Keratinocyte (primary cell): ENCODE measurements at regions not wholly inside any gene's neighbourhood (a gene's known extent, or its start where the extent isn't known, plus 50 kb on each side); places are given as distances from the start of the nearest gene placed in this dataset.

Source experiments
- DNase-seq: peaks from one replicate; pipeline ENCODE4 v3.0.0-alpha.2; 2011; ENCODE audit warnings: low read depth, missing footprints, low spot score
- FAIRE-seq: peaks from 2 replicates; lab custom pipeline; 2011; peaks lifted over from hg19 to GRCh38; lab: Jason Lieb, UNC
- H2AFZ ChIP-seq: 2 replicates; pipeline ENCODE4 v1.6.0; 2012; ENCODE audit warnings: low read length, control low read depth, inconsistent platforms; ENCODE audit not compliant: control insufficient read depth
- H3K27ac ChIP-seq: 2 replicates; pipeline ENCODE4 v1.5.1; 2011; ENCODE audit warnings: low read length; ENCODE audit not compliant: control insufficient read depth, insufficient read depth
- H3K27me3 ChIP-seq: 3 replicates; pipeline ENCODE4 v1.6.0; 2011; ENCODE audit warnings: low read length; ENCODE audit not compliant: control insufficient read depth, insufficient read depth; ENCODE audit errors: extremely low read depth
- H3K36me3 ChIP-seq, 2 experiments: 2 replicates in 1 of 2; 3 replicates in 1 of 2; pipeline ENCODE4 v1.5.1; 2011; ENCODE audit warnings: low read length in 2 of 2, mild to moderate bottlenecking in 1 of 2; ENCODE audit not compliant: control insufficient read depth in 2 of 2, insufficient read depth in 2 of 2; ENCODE audit errors: extremely low read depth in 1 of 2
- H3K4me1 ChIP-seq: 3 replicates; pipeline ENCODE4 v1.5.1; 2011; ENCODE audit warnings: low read length; ENCODE audit not compliant: control insufficient read depth, insufficient read depth; ENCODE audit errors: extremely low read depth
- H3K4me2 ChIP-seq: 3 replicates; pipeline ENCODE4 v1.6.0; 2011; ENCODE audit warnings: low read depth, low read length; ENCODE audit not compliant: control insufficient read depth, insufficient read depth; ENCODE audit errors: extremely low read depth
- H3K4me3 ChIP-seq, 3 experiments: fragments of 200-600 bp in 1 of 3; sonication (generic) in 1 of 3; 2 replicates in 2 of 3; 3 replicates in 1 of 3; pipeline ENCODE4 v1.5.1; 2011 to 2016; ENCODE audit warnings: low read length in 3 of 3, mild to moderate bottlenecking in 3 of 3, control low read depth in 2 of 3, inconsistent platforms in 1 of 3, low read depth in 1 of 3, mixed read lengths in 1 of 3, mixed run types in 1 of 3, moderate library complexity in 1 of 3; ENCODE audit not compliant: control insufficient read depth in 2 of 3, insufficient read depth in 2 of 3; ENCODE audit errors: extremely low read depth in 1 of 3
- H3K79me2 ChIP-seq: 2 replicates; pipeline ENCODE4 v1.6.0; 2012; ENCODE audit warnings: low read length; ENCODE audit not compliant: control insufficient read depth, insufficient read depth
- H3K9ac ChIP-seq: 3 replicates; pipeline ENCODE4 v1.6.0; 2011; ENCODE audit warnings: low read length; ENCODE audit not compliant: control insufficient read depth, insufficient read depth; ENCODE audit errors: extremely low read depth
- H3K9me1 ChIP-seq: 3 replicates; pipeline ENCODE4 v1.6.0; 2011; ENCODE audit warnings: low read length; ENCODE audit not compliant: control insufficient read depth, insufficient read depth; ENCODE audit errors: extremely low read depth
- H3K9me3 ChIP-seq: 2 replicates; pipeline ENCODE4 v1.5.1; 2012; ENCODE audit warnings: low read depth, low read length; ENCODE audit not compliant: control insufficient read depth
- H4K20me1 ChIP-seq: 3 replicates; pipeline ENCODE4 v1.6.0; 2011; ENCODE audit warnings: low read length; ENCODE audit not compliant: control insufficient read depth, insufficient read depth; ENCODE audit errors: extremely low read depth
- CTCF ChIP-seq, 3 experiments: IDR thresholded peaks in 1 of 3; conservative IDR thresholded peaks in 1 of 3; optimal IDR thresholded peaks in 1 of 3; 2 replicates in 2 of 3; 3 replicates in 1 of 3; pipeline versions ENCODE3 to v1.5.1; 2011; ENCODE audit warnings: low read length in 3 of 3, mild to moderate bottlenecking in 3 of 3, moderate library complexity in 2 of 3, control low read depth in 1 of 3, inconsistent platforms in 1 of 3; ENCODE audit not compliant: insufficient read depth in 2 of 3; ENCODE audit errors: extremely low read depth in 1 of 3
- EZH2 ChIP-seq: IDR thresholded peaks from one replicate; pipeline ENCODE4 v1.6.1; 2012; ENCODE audit warnings: inconsistent platforms, mild to moderate bottlenecking, low read length, moderate library complexity
- dilution Hi-C: fragments of 300-500 bp; cut with MboI; formaldehyde crosslinking; loops from one replicate; pipeline ENCODE4 v1.7.0; 2020; ENCODE audit warnings: low sequenced_read_pairs; ENCODE audit not compliant: extremely low pct_ligation_motif_present

GRCh38 chr7:57204411-57204811 lies 72.2 kb upstream of the ZNF479 start:
- Histone ChIP-seq H3K4me3 (no peak overlapping the region), H4K20me1 (no peaks in the 10 kb centered on the region), H3K9ac (no peak overlapping the region), H3K9me1 (no peaks in the 10 kb centered on the region), H3K9me3 (peaks cover 13% of the 10 kb centered on the region), H3K4me1 (no peaks in the 10 kb centered on the region), H3K27ac (no peak overlapping the region), H2AFZ (no peak overlapping the region), H3K4me2 (no peak overlapping the region), H3K27me3 (no peaks in the 10 kb centered on the region), H3K79me2 (no peaks in the 10 kb centered on the region), H3K36me3 (no peaks in the 10 kb centered on the region)
- TF ChIP-seq EZH2, result no peak
- TF ChIP-seq CTCF (optimal IDR thresholded peaks at IDR 0.05 in 1 of 3, IDR thresholded peaks at IDR 0.05 in 1 of 3, conservative IDR thresholded peaks at IDR 0.05 in 1 of 3; ENCODE audit: extremely low read depth in 1 of 3, insufficient read depth in 2 of 3, low read length in 3 of 3), result no peak
- DNase-seq (no peak), FAIRE-seq (no peak)
- dilution Hi-C loops, result no loop called here

- dilution Hi-C loops, result no loop called here
- Histone ChIP-seq H3K27me3 (no peaks in the 10 kb centered on the region), H3K4me3 (no peak overlapping the region), H3K9me1 (no peaks in the 10 kb centered on the region), H3K4me1 (no peaks in the 10 kb centered on the region), H3K36me3 (no peaks in the 10 kb centered on the region), H3K9me3 (peaks cover 13% of the 10 kb centered on the region), H2AFZ (no peak overlapping the region), H3K4me2 (no peak overlapping the region), H3K9ac (no peak overlapping the region), H4K20me1 (no peaks in the 10 kb centered on the region), H3K79me2 (no peaks in the 10 kb centered on the region), H3K27ac (no peak overlapping the region)
- DNase-seq, result no peak
- TF ChIP-seq EZH2, result no peak
- no peak for TF ChIP-seq CTCF (optimal IDR thresholded peaks at IDR 0.05 in 1 of 3, IDR thresholded peaks at IDR 0.05 in 1 of 3, conservative IDR thresholded peaks at IDR 0.05 in 1 of 3; ENCODE audit: extremely low read depth in 1 of 3, insufficient read depth in 2 of 3, low read length in 3 of 3)
- FAIRE-seq, result no peak
These were observed 72.8 kb upstream of the ZNF479 start for GRCh38 chr7:57205000-57205399.
